Stimulated activated CD4-positive, alpha-beta T cell treated with anti-CD3 and anti-CD28 coated beads, TNF-alpha, amount 100 ng/mL, for 48 hours (primary cell): ENCODE measurements at regions not wholly inside any gene's neighbourhood (a gene's known extent, or its start where the extent isn't known, plus 50 kb on each side); places are given as distances from the start of the nearest gene placed in this dataset.
"Not testable (repeated sequence)": the region's sequence is repeated elsewhere in the genome, so short reads cannot be mapped to it uniquely, and the experiment has no call there.

Source experiments
- DNase-seq, 3 donors: peaks; one replicate each; pipeline ENCODE4 v3.0.0-alpha.2; 2020; ENCODE audit warnings: low read depth in 3 of 3

GRCh38 chr13:59292240-59292639 is 871.5 kb downstream of the DIAPH3 start:
- not testable (repeated sequence) for DNase-seq

GRCh38 chr13:59299584-59299983 is 864.1 kb downstream of the DIAPH3 start:
- no peak for DNase-seq

- DNase-seq, result no peak
Observed at GRCh38 chr13:59300355-59301173, 863.2 kb downstream of the DIAPH3 start.

- DNase-seq, result no peak
Observed at GRCh38 chr13:59301174-59301567, 862.6 kb downstream of the DIAPH3 start.

DNA sequence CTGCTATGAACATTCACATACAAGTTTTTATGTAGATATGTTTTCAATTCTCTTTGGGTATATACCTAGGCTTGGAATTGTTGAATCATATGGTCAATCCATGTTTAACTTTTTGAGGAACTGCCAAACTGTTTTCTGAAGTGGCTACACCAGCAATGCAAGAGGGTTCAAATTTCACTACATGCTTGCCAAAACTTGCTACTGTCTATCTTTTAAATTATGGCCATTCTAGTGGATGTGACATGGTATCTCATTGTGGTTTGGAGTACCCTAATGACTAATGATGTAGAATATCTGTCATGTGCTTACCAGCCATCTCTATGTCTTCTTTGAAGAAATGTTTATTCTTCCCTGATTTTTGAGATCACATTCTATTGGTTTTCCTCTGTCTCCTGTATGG is 860.3 kb downstream of the DIAPH3 start:
- no peak for DNase-seq

DNA sequence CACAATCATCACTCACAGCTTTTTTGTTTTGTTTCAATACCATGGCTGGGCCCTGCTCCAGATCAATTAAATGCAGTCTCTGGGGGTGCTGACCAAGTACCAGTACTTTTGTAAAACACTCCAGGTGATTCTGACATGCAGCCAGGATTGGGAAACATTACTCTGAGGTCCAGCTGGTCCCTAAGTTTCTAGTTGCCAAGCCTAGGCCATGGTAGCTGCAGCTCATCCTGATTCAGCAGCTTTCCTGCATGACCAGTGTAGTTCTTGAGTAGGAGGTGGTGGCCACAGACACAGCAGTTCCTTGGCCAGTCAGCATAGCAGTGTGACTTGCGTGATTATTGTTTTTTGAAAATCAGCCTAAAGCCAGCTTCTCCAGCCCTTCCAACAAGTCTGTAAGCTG is 859.1 kb downstream of the DIAPH3 start:
- no peak for DNase-seq

DNA sequence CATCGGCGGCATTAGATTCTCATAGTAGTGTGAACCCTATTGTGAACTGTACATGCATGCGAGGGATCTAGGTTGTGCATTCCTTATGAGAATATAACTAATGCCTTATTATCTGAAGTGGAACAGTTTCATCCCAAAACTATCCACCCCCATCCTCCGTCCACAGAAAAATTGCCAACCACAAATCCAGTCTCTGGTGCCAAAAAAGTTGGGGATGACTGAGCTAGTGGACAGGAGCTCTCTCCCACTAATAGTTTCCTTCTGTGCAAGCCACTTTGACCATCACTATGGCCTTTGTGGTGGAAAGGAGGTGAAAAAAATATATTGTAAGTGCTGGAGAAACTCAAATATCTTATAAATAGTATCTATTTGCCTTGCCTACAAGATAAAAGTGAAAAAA is 857.8 kb downstream of the DIAPH3 start:
- DNase-seq, result no peak

DNA sequence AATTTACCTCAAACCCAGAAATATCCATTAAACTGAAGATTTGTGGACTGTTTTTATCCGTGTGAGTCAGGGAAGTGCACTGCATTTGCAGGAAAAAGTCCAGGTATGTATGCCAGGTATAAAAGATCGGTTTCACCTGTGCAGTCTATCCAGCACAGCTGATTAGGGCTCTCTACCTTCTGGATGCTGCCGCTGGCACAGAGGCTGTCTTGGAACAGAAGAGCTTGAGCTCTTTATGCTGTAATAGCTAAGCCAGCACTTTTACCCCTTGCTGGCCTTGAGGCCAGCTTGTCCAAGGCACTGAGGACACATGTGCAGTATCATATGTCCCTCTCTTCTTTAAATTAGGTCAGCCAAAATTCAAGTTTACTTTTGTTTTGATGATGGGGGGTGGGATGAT is 851.0 kb downstream of the DIAPH3 start:
- DNase-seq, result no peak

DNA sequence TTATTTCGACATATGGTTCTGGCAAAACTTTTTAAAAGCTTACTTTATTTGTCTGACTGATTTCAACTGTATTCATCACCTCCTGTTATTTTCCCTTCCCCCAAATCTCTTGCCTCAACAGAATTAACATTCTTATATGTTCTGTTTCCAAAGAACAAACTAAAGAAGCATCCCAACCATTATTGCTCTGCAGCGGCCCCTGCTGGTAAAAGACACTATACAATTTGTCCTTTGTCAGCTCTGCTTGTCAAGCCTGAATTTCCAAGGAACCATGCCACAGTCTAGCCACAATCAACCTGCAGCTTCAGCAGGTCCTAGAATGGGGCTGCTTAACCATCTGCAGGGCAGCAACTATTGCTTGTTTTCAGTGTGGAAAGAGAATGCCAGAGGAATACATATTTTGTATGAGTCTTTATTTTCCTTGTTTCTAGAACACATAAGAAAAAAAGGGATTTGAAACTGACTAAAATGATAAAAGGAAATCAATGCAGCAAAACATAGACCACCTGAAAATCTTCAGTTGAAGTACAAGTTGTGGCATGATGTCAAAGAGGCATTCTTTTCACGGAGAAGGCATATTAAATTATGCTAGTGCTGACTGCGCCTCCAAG is 845.3 kb downstream of the DIAPH3 start:
- DNase-seq, result peak; percentile 34 to 58 (median 38)

- no peak for DNase-seq
Observed at GRCh38 chr13:59319276-59319675, 844.5 kb downstream of the DIAPH3 start.

DNA sequence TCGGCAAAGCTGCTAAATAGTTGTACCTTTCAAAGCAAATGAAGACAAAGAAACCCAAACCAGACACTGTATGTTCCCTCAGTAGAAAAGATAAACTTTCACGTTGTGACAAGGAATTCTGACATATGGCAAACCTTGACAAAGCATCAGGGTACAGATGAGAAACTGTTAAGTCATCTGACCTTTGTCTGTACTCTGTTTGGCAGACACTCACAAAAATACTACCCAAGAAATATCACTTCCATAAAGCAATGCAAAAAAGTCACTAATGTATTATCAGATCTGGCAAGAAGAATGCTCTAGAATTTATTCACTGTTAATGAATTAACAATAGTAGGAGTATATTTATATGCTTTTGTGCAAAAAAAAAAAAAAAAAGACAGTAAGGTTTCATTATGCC is 843.7 kb downstream of the DIAPH3 start:
- DNase-seq, result no peak

- not testable (repeated sequence) for DNase-seq
Observed at GRCh38 chr13:59324401-59324800, 839.3 kb downstream of the DIAPH3 start.

- no peak for DNase-seq
Observed at GRCh38 chr13:59326717-59327116, 837.0 kb downstream of the DIAPH3 start.

DNA sequence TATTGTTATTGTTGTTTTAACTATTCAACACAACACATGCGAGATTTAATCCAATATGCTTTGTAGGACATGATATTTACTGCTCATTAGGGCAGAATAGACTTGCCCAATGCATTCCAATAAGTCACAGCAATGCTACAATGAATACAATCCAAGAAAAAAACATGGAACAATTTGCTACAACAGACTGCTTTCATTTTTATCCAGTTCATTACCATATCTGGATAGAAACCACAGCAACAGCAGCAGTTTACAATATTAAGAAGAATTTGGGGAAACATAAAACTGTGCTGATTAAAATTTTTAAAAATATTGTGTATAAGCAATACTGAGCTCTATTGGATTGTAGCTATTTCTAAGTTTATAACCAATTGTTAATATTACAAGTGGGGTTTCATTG is 833.0 kb downstream of the DIAPH3 start:
- DNase-seq, result no peak

DNA sequence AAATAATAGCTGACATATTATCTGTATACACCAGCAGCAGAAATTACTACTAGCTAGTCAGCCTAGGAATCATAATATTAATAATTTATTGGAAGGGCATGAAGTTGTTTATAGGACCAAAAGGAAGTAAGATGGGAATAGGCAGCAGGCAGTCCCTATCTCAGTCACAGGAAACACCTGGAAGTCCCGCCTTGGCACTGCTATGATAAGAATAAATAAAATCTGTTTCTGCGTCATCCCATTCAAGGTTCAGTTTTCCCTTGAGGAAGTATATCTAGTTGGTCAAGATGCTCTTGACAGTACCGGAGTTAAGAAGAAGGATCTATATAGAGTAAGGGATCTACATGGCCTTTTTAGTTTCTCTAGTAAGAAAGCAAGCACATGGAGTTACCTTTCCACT is 830.8 kb downstream of the DIAPH3 start:
- no peak for DNase-seq

DNA sequence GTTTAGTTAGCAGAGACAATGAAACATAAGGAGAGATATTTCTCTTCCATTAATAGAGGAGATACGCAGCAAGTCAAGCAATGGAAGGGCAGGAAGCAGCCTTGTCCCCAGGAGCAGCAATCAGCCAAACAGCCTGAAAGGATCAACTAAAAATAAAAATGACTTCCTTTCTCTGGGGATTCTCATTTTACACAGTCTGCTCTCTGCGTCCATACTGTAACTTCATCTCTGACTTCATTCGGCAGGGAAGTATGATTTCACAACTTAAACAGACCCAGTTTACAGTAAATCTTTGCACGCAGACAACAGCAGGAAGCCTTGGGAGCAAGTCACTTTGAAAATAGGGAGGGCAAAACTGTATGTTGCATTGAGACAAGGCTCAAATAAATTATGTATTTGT is 826.7 kb downstream of the DIAPH3 start:
- no peak for DNase-seq

- no peak for DNase-seq
Observed at GRCh38 chr13:59340151-59340550, 823.6 kb downstream of the DIAPH3 start.

DNA sequence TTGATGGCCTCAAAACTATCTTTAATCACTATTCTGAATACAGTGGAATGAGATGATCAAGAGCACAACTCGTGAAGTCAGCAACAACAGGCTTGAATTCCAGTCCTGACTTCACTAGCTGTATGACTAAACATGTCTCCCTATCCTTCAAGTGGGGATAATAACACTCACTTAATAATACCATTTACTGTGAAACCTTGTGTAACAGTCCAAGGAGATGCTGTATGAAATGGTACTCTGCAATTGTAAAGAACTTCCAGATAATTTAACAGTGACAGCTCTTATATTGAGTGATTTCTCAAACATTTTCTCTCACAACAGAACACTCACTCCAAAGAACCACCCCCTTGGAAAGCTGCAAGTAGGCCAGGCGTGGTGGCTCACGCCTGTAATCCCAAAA is 823.1 kb downstream of the DIAPH3 start:
- no peak for DNase-seq

DNA sequence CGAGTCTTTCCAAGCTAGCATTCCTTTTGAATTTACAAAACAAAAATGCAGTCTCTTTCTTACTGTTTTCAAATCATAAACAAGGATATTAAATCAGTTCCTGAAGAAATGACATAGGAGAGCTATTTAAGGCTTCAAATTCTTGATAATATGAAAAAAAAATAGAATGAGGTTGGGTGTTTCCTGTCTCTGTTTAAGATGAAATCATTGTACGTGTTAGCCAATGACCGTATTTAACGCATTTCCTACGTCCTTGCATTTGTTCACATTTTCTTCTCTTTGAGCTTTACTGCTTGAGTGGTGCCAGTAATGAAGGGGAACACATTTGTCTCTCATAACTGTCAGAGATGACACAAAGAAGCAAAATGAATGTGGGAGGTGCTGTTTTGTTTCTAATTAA is 821.3 kb downstream of the DIAPH3 start:
- no peak for DNase-seq

DNA sequence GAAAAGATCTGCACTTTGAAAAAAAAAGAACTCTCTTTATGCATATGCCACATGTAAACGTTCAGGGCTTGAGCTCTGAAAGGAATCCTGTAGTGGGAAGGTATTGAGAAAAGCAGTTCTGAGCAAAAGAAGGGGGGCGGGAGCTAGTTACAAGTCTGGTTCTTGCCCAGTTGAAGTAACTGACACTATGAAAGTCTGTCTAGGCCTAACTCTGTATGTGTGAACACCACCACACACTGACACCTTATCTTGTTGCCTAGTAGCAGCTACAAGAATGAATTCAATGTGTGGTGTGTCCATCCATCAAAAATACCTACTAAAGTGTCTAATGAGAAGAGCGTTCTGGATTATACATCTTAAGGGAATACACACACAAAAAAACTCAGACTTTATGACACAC is 820.6 kb downstream of the DIAPH3 start:
- no peak for DNase-seq

DNA sequence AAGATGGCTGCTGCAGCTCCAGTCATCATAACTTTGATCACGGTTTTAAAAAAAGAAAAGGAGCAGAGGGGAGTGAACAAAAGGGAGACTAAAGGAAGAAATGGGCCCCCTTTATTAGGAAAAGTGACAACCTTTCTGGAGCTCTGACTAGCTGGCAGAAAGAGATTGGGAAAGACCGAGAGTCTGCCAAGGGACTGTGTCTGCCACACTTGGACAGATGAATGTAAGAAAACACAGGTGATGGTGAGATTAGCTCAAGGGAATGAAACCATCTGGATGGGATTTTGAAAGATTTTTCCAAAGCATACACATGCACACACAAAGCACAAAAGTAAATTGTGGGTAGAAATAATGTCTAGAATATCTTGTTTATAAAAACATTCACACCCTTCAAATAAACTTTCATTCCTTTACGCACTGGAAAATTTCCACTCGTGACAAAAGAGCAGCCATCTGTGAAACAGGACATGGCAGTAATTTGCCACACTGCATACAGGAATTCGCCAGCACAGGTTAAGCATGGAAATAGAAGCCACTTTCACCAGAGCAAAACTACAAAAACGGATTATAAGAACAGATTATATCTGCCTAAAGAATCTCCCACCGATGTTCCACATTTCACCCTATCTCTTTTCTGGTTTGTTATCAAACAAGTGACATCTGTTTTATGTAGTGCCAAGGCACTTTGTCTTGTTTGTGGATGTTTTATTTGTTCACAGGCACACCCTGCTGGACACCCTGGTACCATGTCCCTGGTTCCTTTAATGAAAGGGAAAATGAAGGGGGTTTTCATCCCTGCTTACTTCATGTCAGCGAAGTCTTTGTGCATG is 819.5 kb downstream of the DIAPH3 start:
- no peak for DNase-seq

GRCh38 chr13:59345311-59345710 is 818.4 kb downstream of the DIAPH3 start:
- DNase-seq, result no peak
